GM21619 (cell line): ENCODE measurements at regions not wholly inside any gene's neighbourhood (a gene's known extent, or its start where the extent isn't known, plus 50 kb on each side); places are given as distances from the start of the nearest gene placed in this dataset.

Experiments
- ATAC-seq: cut with Tn5 transposase; IDR thresholded peaks from one replicate; pipeline ENCODE4 v1.9.1; 2021; ENCODE audit not compliant: unreplicated experiment

GRCh38 chr2:165033402-165033801 is 78.1 kb upstream of the SLC38A11 start:
- ATAC-seq = no peak

- ATAC-seq = no peak
Observed at GRCh38 chr2:165032559-165032958, 77.2 kb upstream of the SLC38A11 start.

- no peak for ATAC-seq
Observed at GRCh38 chr2:165024199-165024598, 68.9 kb upstream of the SLC38A11 start.

GRCh38 chr2:165022781-165023180 is 67.5 kb upstream of the SLC38A11 start:
- no peak for ATAC-seq

GRCh38 chr2:165017966-165018596 is 62.8 kb upstream of the SLC38A11 start:
- no peak for ATAC-seq

DNA sequence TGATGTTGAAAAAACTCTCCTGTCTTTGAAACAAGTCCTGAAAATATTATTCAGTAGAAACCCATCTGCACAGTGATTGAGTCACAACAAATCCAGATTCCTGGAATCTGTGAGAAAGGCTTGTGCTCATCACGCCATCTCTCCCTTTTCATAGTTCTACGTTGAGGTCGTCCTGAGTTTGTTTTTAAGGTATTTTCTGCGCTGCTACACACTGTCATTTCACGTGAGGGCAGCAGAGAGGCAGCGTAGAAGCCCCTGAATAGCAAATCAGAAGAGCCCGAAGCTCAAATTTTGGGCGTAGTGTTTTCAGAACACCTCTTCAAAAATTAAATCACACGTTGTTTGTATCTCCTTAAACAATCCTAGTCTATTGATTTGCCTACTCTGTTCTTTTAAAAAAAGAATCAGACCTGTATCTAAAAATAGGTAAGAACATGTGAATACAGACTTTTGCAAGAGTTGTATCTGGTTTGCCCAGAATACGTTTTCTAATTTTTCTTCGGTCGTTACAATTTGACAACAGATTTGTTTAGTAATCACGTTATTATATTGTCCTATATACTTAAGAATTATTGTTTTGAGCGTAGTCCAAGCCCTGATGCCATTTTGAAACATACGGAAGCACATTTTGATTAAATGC is 61.6 kb upstream of the SLC38A11 start:
- ATAC-seq = peak; percentile 59

DNA sequence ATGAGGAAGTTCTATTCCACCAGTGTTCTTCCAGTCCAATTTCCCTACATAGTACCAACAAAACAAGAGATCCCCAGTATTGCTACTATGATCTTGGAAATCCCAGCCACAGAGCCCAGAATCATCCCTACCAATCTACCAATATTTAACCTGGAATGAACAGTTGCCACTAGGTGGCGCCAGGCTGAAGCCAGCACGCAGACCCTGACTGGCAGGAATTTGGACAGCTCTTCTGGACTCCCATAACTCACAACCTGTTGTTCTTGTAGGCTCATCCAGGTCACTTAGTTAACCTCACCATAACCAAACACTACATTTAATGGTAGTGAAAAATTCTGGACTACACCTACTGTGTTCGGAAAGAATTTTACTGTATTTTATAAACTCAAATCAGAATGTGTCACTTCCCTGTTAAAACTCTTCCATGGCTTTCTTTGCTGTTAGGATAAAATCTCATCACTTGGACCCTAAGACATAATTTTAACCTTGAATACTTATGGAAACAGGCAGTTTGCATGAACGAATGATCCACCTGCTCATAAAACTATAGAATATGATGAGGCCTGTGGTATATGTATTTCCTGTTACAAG is 59.8 kb upstream of the SLC38A11 start:
- peak; percentile 64 for ATAC-seq

GRCh38 chr2:165013944-165014619 is 58.8 kb upstream of the SLC38A11 start:
- no peak for ATAC-seq

DNA sequence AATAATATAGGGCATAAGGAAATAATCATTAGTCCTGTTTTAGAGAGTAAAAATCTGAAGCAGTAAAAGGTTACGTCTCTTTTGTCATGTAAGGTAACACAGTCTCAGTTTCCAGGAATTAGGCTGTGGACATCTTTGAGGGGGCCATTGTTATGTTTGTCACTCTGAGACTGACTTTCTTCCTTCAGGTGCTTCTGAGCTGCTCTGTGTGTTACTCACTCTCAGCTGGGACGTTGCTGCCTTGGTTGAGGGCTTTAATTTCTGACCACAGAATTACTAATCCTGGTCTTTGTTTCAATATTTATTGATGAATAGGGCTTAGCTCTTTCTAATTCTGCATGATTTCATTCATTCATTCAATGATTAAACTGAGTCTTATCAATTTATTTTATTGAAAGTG is 55.9 kb upstream of the SLC38A11 start:
- no peak for ATAC-seq

DNA sequence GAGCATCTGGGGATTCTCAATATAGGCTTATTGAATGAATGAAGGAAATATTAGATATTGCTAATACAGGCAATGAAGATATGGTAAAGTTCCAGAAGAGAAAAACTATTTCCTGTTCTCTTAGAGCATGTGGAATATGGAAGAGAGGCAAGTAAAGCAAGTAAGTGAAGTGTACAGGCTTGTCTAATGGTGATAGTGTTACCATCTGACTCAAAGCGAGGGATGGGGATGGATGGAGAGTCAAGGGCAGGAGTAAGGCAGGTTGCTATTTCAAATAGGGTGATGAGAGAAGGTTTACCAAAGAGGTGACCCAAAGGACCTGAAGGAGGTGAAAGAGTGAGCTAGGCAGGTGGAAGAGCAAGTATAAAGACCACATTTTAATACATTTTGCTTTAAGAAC is 55.2 kb upstream of the SLC38A11 start:
- ATAC-seq = no peak

GRCh38 chr2:165009466-165009865 is 54.1 kb upstream of the SLC38A11 start:
- ATAC-seq = no peak

- ATAC-seq = no peak
Observed at GRCh38 chr2:165008730-165009315, 53.5 kb upstream of the SLC38A11 start.

GRCh38 chr2:165007161-165007744 is 51.9 kb upstream of the SLC38A11 start:
- ATAC-seq = no peak
